ENCODE measurements at regions not wholly inside any gene's neighbourhood (a gene's known extent, or its start where the extent isn't known, plus 50 kb on each side); places are given as distances from the start of the nearest gene placed in this dataset.

DNA sequence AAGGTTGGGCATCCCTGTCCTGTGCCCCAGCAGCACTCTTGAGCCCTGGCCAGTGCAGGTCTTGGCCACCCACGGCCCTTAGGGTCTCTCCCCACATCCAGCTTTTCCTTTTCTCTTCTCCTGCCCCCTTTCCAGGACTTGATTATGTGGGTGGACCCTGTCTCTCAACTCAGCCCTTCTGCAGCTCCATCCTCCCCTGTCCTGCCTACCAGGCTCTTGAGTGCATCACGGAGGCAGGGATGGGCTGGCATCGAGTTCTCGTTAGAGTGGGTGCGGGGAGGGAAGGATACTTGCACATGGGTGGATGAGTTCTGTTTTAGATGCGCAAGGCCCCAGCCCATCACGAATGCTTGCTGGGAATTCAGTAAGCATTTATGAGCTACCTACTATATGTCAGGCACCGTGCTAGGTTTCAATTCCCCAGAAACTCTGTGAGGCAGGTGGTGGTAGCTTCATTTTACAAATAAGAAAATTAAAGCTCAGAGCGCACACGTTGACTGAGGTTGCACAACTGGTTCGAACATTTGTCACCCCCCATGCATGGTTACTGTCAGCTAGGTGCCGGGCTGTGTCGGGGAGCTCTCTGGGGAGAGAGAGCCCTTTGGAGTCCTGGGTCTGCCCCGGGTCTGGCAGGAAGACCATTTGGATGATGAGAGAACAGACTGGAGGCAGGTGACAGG, 144.6 kb upstream of the PITX1 start:
- no peak for DNase-seq
- no peaks in the 10 kb centered on the region for H3K79me1 ChIP-seq (ENCODE audit: insufficient read depth, low read depth, low read length, poor library complexity, severe bottlenecking)
- no peak overlapping the region for H2BK20ac ChIP-seq (ENCODE audit: low read depth, low read length, poor library complexity, severe bottlenecking)
- H3T11ph ChIP-seq (ENCODE audit: low read length): no peak overlapping the region
- no peaks in the 10 kb centered on the region for H3K79me2 ChIP-seq (ENCODE audit: insufficient read depth, low read length)
- no peak overlapping the region for H4K91ac ChIP-seq (ENCODE audit: insufficient read length, low read depth, low read length)
- H3K4me1 ChIP-seq (ENCODE audit: insufficient read depth, low read length): no peaks in the 10 kb centered on the region
- Mint-ChIP-seq H3K4me1 (peaks cover 0 to 8% of the 10 kb centered on the region in 2 experiments; a peak in 2 of 4 replicates), H3K9me3 (no peaks in the 10 kb centered on the region; a peak in 1 of 5 replicates), H3K36me3 (ENCODE audit: insufficient read depth in 1 of 3, low read depth in 3 of 3) (no peaks in the 10 kb centered on the region), H3K27me3 (ENCODE audit: low read depth) (peaks cover 10% of the 10 kb centered on the region), H3K4me3 (no peak overlapping the region), H3K27ac (no peak overlapping the region; a peak in 1 of 7 replicates)
- no peak overlapping the region for H3K4ac ChIP-seq (ENCODE audit: low read depth, low read length)
- no peaks in the 10 kb centered on the region for H4K20me1 ChIP-seq (ENCODE audit: control insufficient read depth, insufficient read depth, insufficient read length)
- TF ChIP-seq, protein P1, sequence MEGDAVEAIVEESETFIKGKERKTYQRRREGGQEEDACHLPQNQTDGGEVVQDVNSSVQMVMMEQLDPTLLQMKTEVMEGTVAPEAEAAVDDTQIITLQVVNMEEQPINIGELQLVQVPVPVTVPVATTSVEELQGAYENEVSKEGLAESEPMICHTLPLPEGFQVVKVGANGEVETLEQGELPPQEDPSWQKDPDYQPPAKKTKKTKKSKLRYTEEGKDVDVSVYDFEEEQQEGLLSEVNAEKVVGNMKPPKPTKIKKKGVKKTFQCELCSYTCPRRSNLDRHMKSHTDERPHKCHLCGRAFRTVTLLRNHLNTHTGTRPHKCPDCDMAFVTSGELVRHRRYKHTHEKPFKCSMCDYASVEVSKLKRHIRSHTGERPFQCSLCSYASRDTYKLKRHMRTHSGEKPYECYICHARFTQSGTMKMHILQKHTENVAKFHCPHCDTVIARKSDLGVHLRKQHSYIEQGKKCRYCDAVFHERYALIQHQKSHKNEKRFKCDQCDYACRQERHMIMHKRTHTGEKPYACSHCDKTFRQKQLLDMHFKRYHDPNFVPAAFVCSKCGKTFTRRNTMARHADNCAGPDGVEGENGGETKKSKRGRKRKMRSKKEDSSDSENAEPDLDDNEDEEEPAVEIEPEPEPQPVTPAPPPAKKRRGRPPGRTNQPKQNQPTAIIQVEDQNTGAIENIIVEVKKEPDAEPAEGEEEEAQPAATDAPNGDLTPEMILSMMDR (conservative IDR thresholded peaks at IDR 0.05): no peak
- H3K56ac ChIP-seq (ENCODE audit: insufficient read length, low read depth, low read length): no peak overlapping the region
- no peak overlapping the region for H2BK120ac ChIP-seq (ENCODE audit: low read depth, low read length, poor library complexity, severe bottlenecking)
- no peaks in the 10 kb centered on the region for H3K27me3 ChIP-seq (ENCODE audit: insufficient read depth, low read length)
- no peak overlapping the region for H2BK5ac ChIP-seq (ENCODE audit: insufficient read length, low read length)
- no peaks in the 10 kb centered on the region for H3K9me3 ChIP-seq (ENCODE audit: control insufficient read depth, low read depth, low read length)
- no peak overlapping the region for H2AFZ ChIP-seq (ENCODE audit: low read length)
- no peak overlapping the region for H2BK12ac ChIP-seq (ENCODE audit: insufficient read length, low read depth, low read length)
- no CpG with 5 or more reads among the region's 14 CpGs for WGBS (ENCODE audit: extremely low coverage, insufficient read length, low lambda C conversion rate)
- no peak overlapping the region for H2BK15ac ChIP-seq (ENCODE audit: low read depth, low read length)
- no peak overlapping the region for H3K23ac ChIP-seq (ENCODE audit: insufficient read length, low read depth, low read length)
- H3K18ac ChIP-seq (ENCODE audit: insufficient read length, low read depth, low read length): no peak overlapping the region
- no peaks in the 10 kb centered on the region for H3K23me2 ChIP-seq (ENCODE audit: insufficient read length, low read depth, low read length, poor library complexity, severe bottlenecking)
- H3K27ac ChIP-seq (ENCODE audit: insufficient read length, low read depth, low read length): no peak overlapping the region
- no peak overlapping the region for H3K9ac ChIP-seq (ENCODE audit: extremely low read depth, insufficient read length, low read length)
- H3K14ac ChIP-seq (ENCODE audit: insufficient read depth, low read length): no peak overlapping the region
- H3K4me2 ChIP-seq (ENCODE audit: insufficient read depth, insufficient read length, low read length): no peak overlapping the region
- no peak overlapping the region for H4K5ac ChIP-seq (ENCODE audit: insufficient read length, low read depth, low read length)
- H4K8ac ChIP-seq (replicated peaks; ENCODE audit: insufficient read length, low read depth, low read length): no peak overlapping the region
- no peak overlapping the region for H2AK5ac ChIP-seq (ENCODE audit: insufficient read length, low read length)
